ENCODE measurements at regions not wholly inside any gene's neighbourhood (a gene's known extent, or its start where the extent isn't known, plus 50 kb on each side); places are given as distances from the start of the nearest gene placed in this dataset.

DNA sequence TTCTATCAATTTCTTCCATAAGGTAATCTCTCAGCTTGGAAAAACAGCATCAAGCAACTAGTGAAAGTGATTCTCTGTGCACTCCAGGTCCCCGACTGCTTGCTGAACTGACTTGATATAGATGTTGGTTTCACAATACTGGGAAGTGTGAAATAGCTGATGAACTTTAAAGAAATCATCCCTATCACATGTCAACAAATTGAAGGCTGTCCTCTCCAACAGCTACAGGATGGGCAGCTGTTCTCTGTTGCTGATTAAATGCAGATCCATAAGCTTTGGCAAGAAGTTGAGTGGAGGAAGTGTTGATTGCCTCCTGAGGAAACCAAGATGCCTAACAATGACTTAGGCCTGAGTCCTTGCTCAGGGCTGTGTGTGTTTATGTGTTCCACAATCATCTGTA, 130.4 kb upstream of the GDF10 start:
- DNase-seq = no peak

DNA sequence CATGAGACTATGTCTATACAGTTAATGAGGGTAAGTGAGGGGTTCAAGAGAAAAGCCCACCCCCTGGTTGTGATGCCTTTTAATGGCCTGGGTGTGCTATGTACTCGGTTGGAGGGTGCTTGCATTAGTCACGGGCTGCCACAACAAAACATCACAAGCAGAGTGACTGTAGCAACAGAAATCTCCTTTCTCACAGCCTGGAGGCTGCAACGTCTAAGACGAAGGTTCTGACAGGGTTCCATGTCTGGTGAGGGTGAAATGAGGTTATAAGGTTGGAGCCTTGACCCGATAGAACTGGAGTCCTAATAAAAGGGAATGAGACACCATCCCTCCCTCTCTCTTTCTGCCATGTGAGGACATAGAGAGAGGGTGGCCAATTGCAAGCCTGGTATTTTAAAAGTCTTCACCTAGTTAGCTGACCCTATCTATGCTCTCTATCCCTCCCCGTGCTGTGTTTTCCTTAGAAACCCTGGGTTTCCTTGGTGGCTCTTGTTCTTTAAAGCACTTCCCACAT, 126.0 kb upstream of the GDF10 start:
- DNase-seq = no peak

DNA sequence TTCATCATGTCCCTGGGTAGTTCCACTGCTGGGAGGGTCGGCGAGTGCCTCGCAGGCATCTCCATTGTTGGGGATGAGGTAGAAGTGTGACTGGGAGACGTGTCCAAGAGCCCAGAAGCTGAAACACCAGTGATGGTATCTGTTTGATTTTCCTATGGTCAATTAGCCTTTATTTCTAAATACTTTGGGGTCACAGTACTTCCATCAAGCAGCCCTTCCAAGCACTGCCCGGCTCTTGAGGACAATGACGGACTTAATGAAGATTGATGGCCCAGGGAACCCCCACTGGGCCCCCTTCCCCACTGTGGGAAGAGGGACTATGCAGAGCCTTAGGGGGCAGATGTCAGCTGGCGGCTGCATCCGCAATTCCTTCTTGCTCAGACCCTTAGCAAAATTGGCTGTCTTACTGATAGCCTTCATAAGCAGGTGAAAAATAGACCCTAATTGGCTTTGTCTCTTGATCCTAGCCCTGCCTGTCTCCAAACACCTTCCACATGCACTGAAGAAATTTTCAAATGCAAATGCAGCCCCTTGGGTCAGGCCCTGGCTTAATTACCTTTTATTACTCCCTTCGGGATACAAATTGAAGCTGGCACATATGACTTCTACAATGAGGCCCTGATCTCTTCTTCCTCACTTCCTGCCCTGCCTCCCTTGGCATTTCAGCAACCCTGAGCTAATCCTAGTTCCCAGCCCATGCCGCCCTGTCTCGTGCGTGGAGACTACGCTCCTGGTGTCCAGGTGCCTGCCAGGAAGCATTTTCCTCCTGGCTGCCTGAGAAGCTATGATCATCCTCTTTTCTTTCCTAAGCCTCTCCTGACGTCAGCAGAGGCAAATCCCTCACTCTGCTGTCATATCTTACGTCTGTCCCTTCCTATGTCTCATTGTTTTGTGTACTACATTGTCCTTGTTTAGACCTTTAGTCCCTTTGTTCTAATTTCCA, 124.5 kb upstream of the GDF10 start:
- no peak for DNase-seq

DNA sequence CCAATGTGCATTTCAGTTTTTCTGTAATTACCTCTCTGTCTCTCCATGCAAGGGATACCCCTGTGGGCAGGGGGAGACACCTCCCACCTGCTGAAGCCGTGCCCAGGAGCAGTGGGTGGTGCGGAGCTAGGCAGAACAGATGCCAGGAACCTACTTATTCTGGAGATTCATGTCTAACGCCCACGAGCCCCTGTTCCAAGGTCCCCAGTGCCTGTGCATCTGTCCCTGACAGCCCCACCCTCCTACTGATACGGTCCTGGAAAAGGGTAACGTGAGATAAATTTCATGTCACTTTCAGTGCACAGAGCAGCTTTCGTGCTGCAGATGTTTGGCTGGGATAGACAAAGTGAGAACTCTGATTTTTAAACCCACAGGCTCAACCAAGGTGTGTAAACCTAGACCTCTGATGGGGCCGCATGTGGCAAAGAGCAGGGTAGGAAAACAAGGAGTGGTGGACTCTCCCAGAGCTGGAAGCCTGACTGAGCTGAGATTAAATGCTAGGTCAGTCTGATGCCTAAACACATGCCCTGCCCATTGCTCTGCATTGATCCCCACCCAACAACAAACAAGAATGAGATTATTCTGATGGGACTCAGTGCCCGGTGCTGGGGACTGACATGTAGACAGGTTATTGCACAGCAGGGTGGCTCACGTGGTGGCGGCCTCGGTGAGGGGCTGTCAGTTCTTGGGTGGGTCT, 123.6 kb upstream of the GDF10 start:
- no peak for DNase-seq

DNA sequence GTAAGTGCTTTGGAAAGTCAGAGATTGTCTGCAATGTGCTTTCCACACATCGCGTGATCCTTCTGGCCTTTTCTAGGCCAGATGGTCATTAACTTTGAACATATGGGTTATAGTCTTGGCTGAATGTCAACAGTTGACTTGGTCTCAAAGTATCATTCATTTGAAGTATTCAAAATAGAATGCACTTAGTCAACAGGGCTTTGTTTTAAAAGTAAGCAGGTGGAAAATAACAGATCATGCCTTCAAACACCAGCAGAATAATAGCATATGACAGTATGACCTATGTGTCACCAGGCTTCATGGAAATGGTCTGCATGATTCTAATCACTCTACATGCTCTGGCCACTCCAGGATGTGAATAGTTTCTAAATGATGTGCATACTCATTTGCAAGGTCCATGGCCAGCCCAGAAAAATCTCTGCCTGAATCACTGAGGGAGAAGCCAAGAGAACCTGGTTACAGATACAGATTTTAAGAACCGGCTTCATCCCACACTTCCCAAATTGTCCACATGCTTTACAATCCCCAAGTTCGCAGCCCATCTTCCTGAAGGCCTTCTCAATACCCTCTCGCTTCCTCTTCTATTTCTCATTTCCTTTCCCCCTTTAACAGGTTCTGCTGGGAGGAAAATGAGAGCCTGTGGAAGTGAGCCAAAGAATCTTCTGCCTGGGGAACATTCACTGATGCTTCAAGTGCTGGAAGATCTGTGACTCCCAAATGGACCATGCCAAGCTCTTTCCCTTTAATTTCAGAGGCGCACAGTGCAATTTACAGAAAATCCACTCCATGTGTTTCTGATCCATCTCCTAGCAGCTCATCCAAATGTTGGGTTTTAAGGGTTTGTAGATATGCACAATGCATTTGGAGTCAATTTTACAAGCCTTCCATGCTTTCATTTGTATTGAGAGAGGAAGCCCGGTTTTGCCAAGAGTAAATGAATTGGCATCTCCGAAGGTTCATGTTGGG, 122.8 kb upstream of the GDF10 start:
- no peak for DNase-seq

DNA sequence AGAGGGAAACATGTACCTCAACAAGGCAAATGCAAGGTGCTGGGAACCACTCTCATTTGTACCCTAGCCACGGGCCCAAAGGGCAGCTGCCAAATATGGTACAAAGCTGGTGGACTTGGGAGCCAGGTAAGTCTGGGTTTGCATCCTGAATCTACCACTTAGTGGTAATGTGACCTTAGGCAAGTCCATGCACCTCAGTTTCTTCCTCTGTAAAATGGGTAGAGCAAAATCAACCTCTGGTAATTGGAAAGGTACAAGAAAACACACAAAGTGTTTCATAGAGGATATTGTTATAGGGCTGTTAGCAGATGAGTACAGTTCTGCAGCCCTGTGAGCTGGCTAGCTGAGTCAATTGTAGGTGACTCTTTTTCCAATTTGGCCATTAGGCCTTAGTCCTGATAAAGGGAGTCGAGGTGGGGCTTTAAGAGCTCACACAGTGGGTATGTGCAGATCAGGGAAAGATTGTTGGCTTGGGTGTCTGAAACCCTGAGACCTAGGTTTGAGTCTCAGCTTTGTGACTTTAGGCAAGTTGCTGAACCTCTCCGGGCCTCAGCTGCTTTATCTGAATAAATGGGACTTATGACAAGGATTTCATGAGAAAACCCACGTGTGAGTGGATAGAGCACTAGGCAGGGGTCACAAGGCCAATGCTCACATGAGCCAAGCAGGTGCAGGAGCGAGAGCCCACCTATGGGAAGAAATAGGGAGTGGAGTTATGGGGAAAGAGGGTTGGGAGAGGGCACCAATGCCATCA, 121.3 kb upstream of the GDF10 start:
- no peak for DNase-seq

DNA sequence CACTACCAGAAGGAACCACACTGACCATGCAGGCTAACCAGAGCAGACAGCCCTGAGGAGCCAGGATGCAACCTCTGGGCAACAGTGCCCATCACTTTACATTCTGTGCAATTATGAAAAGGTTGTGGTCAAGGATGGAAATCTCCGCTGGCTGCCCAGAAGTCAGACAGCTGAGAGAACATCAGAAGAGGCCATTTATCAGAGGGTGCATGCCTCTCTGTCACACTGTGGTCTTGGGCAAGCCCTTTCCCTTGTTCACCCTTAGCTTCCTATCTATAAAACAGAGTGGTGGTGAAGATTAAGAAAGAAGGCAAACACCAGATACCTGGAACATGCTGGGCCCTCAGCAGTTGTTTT, 120.7 kb upstream of the GDF10 start:
- DNase-seq = no peak

DNA sequence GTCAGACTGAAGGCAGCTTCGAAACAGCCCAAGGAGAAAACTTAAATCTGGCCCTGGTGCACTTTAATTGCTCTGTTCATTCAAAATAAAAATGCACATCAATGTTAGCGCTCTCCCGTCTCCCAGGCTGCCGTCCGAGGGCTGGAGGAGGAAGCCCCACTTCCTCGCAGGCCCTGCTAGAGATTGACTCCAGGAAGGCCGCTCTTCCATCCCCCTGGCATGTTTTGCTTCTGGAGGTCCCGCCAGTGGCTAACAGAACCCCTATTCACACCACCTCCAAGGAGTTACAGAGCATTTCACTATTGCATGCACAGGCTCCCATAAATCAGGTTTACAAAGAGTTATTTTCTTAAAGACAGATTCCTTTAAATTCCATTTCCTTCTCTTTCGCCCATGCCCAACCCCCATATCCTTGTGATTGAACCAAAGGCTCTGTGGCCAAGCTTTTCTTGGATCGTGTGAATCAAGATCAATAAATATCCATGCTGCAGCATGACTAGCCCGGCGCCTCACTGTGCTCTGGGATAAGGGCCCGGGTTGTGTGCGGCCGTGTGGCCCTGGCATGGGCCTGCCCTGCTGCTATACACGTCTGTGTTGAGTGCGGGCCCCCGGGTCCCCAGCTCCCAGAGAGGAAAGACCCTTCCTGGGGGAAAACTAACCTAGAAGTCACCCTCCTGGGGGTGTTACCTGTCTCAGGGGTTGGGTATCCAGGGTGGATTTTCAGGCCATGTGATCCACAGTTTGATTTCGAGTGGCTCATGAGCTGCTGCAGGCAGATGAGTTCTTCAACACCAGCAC, 118.7 kb upstream of the GDF10 start:
- DNase-seq = no peak

DNA sequence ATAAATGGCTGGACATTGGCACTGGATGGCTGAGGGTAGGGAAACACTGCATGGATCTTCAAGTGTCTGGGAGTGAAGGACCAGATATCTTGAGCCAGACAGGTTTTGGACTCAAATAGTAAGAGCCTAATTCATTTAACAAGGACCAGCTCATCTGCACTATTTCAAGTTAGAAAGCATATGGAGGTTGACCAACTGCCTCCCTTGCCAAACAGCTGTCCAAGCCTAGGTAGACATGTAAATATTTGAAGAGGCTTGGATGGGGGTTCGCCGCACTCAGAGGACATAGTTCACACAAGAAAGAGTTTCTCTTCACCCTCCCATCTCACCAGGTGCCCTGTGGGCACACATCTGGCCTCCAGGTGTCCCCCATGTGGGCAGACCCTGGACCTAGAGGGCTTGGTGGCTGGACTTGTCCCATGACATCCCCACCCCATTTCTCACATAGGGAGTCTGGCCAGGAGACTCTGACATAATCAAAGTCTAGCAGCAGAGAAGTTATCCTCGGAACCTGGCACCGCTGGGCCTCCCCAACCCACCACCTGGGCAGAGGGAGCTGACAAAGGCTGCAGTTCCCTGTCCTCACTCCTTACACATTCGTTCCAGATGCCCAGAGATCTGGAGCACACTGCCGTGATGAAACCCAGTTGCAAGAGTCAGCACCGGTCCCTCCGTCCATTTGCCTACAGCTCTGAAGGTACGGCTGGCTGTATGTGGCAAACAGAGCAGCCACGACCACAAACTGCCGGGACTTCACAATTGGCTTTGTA, 116.9 kb upstream of the GDF10 start:
- DNase-seq = no peak

DNA sequence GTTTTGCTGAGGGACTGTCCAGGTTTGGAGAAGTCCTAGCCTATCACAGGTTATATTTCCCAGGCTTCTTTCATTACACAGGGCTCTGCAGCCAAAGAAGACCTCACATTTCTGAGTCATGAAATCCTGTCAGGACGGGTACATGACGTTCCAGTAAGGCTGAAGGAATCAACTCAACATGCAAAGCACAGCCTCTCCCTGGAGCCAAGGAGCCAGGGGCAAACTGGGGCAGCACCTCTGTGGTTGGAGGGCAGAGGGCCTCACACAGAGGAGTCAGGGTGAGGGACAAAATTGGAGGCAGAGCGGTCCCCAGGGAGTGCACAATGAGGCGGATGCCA, 116.3 kb upstream of the GDF10 start:
- DNase-seq = no peak

DNA sequence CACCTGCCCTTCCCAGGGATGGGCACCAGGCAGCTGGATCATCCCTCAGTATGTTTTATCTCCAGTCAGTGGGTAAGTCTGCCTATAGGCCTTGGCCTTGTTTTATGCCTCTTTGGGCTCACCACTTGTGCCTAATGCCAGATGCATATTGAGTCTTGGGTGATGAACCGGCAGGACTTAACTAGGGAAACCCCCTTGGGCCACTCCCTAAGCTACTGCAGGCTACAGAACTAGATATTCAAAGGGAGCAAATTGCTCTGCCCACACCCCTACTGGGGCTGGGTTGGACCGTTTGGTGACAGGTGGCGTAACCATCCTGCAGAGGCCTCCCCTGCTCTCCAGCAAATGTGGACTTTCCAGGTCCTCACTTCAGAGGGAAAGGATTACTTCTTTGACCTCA, 115.7 kb upstream of the GDF10 start:
- no peak for DNase-seq

DNA sequence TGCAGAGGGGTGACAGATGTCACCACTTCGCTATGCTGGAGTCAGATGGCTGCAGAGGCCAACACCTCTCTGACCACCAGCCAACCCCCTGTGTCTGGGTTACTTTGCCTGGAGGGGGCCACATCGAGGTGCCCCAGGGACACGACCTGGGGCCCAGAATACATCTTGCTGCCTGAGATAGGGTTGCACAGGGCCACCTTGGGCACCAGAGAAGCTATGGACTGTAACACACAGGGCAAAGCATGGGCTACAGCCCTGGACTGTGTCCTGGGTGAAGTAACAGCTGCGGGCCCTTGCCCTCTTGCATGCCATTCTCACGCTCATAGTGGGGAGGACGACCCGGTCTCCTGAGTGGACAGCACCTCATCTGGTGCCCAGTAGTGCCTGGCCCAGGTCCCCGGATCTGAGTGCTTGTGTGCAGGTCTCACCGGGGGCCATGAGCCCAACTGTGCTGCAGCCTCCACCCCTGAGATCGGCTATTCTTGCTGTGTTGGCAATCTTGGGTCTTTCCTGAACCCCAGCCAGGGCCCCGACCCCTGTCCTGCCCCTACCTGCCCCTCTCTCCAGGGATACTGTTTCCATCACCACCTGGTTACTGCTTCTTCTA, 115.2 kb upstream of the GDF10 start:
- DNase-seq = no peak

DNA sequence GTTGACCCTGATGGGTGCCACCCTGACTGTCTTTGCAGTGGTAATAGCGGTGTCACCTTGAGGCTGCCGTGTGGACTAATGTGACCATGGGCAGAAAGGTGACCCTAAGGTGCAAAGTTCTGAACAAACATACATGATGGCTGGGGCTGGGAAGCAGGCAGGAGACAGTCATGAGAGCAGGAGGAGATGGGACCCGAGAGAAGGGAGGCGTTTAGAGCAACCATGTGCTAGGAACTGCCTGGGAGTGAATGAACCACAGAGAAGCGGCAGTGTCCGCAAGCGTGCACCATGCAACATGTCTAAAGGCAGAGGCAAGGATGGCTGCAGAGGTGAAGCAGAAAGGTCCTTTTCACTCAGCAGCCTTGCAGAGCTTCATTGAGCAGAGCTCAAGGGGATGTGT, 113.1 kb upstream of the GDF10 start:
- DNase-seq = no peak

DNA sequence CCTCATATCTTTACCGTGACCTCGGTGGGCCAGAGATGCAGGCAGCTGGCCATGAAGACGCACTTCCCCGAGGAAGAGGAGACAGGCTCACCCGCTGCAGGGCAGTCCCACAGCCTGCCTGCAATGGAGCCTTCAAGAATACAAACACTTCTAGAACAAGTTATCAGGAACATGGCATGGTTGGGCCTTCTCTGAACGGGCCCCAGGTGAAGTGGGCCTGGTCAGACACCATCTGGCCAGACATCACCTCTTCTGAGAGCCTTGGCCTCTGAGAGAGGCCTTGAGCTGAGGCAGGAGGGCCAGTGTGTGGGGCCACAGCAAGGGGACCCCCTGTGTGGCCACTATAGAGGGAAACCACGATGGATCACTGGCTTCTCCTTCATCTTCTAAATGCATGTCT, 112.4 kb upstream of the GDF10 start:
- no peak for DNase-seq

DNA sequence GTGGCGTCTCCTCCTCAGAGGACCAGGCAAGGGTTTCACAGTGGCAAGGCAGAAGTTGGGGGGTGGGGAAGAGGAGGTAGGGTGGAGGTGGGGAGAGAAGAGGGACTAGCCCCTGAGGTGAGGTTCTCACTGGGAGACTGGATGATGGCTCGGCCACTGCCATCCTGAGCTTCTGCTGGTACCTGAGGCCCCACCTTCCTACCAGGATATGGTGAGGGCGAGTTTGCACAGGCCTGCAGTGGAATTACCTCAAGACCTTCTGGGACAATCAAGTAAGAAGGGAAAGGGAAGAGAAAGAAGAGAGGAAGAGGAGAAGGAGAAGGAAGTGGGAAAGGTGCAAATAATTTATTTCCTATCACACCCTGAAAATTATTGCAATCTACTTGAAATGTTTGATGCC, 111.8 kb upstream of the GDF10 start:
- DNase-seq = no peak

DNA sequence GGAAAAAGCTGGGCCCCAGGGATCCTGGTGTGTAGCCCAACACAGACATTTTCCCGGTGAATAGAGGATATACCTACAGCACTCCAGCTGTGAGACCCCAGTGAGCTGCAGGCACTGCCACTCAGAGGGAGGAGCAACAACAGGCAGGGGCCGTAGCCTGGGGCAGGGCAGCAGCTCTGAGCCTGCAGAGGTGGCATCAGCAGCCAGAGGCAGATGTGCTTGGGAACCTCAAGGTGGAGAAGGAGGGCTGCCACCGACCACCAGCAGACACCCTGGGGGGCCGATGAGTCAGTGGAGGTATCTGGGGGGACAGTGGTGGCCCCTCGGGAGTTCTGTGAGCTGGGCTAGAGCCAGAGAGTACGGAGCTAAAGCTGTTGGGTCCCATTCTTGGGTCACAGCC, 110.2 kb upstream of the GDF10 start:
- no peak for DNase-seq

DNA sequence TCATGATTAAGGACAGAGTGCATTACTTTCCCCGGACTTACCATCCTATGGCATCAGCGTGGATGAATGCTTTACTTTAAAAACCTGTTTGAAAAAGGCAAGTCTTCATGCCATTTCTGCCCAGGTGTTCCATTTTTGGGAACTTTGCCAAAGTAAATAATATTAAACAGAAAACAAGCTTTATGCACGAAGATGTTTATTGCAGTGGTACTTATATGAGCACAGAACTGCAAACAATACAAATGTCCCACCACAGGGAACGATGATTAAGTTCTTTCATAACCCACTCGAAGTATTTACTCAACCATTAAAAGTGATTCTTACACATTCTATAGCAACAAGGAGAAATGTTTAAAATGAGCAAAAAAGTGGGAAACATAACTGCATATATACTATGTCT, 109.7 kb upstream of the GDF10 start:
- peak; percentile 25 for DNase-seq

DNA sequence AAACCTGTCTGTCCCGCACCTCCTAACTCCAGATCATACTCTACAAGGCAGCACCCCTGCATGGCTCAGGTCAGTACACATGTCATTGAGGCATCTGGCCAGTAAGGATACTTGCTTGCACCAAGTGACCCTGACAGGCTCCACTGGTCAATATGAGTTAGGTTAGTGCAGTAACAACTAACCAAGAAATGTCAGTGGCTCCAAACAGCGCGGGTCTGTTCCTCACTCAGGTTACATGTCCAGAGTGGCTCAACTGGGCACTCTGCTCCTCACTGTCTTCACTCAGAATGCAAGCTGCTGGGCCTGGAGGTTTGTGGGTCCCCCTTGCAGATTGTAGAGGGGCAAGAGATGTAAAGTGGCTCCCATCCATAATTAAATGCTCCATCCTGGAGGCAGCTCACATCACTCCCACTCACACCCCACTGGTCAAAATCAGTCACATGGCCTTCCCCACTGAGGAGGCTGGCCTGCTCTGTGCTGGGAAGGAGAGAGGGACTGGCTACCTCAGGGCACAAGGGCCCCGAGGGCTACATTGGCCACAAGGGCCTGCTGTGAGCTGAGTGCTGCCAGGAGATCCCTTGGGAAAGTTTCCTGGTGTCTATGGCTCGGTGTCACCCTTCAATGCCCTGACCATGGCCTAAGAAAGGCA, 109.1 kb upstream of the GDF10 start:
- DNase-seq = no peak

DNA sequence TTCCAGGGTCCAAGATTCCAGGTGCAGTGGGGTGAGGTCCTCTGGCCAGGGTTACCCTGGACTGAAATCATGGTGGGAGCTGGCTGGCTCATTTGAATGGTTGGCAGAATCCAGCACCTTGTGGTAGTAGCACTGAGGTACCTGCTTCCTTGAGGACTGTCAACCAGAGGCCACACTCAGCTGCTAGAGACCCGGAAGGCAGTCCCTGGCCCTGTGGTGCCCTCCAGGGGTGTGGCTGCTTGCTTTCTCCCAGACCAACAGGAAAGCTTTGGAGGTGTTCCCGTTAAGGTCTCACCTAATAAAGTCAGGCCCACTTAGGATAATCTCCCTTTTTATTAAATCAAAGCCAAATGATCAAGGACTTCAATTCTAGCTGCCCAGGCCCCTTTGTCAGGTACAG, 107.7 kb upstream of the GDF10 start:
- no peak for DNase-seq

DNA sequence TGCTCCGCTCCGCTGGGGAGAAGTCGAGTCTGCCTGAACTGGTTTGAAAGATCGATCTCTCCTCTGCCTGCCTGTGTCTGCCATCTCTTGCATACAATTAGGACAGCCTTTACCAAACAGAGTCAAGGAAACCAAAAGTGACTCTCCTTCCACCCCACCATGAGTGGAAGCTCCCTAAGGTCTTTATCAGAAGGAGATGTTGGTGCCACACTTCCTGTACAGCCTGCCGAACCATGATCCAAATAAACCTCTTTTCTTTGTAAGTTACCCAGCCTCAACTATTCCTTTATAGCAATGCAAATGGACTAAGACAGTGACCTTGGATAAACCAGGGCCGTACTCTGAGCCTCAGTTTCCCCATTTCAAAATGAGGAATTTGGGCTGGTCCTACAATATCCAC, 106.3 kb upstream of the GDF10 start:
- DNase-seq = no peak
